ENCODE measurements at regions not wholly inside any gene's neighbourhood (a gene's known extent, or its start where the extent isn't known, plus 50 kb on each side); places are given as distances from the start of the nearest gene placed in this dataset.
A peak's percentile ranks its signal among the peaks of the same experiment; 100 is the strongest.

- H3K36me3 Mint-ChIP-seq: no peaks in the 10 kb centered on the region
These were observed 341.6 kb upstream of the KCND2 start for GRCh38 chr7:119931230-119931824.

GRCh38 chr7:119935418-119936025 is 337.5 kb upstream of the KCND2 start:
- Mint-ChIP-seq H3K4me3 (no peak overlapping the region), H3K27ac (no peak overlapping the region), H3K4me1 (ENCODE audit: unreplicated experiment) (no peaks in the 10 kb centered on the region), H3K9me3 (no peaks in the 10 kb centered on the region), H3K27me3 (peaks cover 5% of the 10 kb centered on the region), H3K36me3 (no peaks in the 10 kb centered on the region)
- peak; percentile 78 for TF ChIP-seq CTCF (conservative IDR thresholded peaks at IDR 0.05)
- DNase-seq (ENCODE audit: extremely low spot score, unreplicated experiment): no peak

More at GRCh38 chr7:119931230-119931824, 341.6 kb upstream of the KCND2 start:
- peaks cover 5% of the 10 kb centered on the region for H3K27me3 Mint-ChIP-seq
- no peak overlapping the region for H3K4me3 Mint-ChIP-seq
- no peak for TF ChIP-seq CTCF (conservative IDR thresholded peaks at IDR 0.05)
- DNase-seq (ENCODE audit: extremely low spot score, unreplicated experiment): no peak
- H3K9me3 Mint-ChIP-seq: no peaks in the 10 kb centered on the region
- H3K4me1 Mint-ChIP-seq (ENCODE audit: unreplicated experiment): no peaks in the 10 kb centered on the region
- H3K27ac Mint-ChIP-seq: no peak overlapping the region

GRCh38 chr7:119936836-119937235 is 336.1 kb upstream of the KCND2 start:
- TF ChIP-seq CTCF (conservative IDR thresholded peaks at IDR 0.05): no peak
- no peak for DNase-seq (ENCODE audit: extremely low spot score, unreplicated experiment)
- H3K9me3 Mint-ChIP-seq: no peaks in the 10 kb centered on the region
- no peaks in the 10 kb centered on the region for H3K36me3 Mint-ChIP-seq
- no peaks in the 10 kb centered on the region for H3K4me1 Mint-ChIP-seq (ENCODE audit: unreplicated experiment)
- peaks cover 5% of the 10 kb centered on the region for H3K27me3 Mint-ChIP-seq
- H3K27ac Mint-ChIP-seq: no peak overlapping the region
- no peak overlapping the region for H3K4me3 Mint-ChIP-seq

GRCh38 chr7:119937745-119938144 is 335.2 kb upstream of the KCND2 start:
- Mint-ChIP-seq H3K27ac (no peak overlapping the region), H3K9me3 (no peaks in the 10 kb centered on the region), H3K4me1 (ENCODE audit: unreplicated experiment) (no peaks in the 10 kb centered on the region), H3K27me3 (peaks cover 5% of the 10 kb centered on the region), H3K4me3 (no peak overlapping the region), H3K36me3 (no peaks in the 10 kb centered on the region)
- no peak for TF ChIP-seq CTCF (conservative IDR thresholded peaks at IDR 0.05)
- DNase-seq (ENCODE audit: extremely low spot score, unreplicated experiment): no peak

GRCh38 chr7:119943942-119944600 is 328.9 kb upstream of the KCND2 start:
- peak; percentile 36 for TF ChIP-seq CTCF (conservative IDR thresholded peaks at IDR 0.05)
- no peak for DNase-seq (ENCODE audit: extremely low spot score, unreplicated experiment)
- Mint-ChIP-seq H3K27ac (no peak overlapping the region), H3K27me3 (no peaks in the 10 kb centered on the region), H3K36me3 (no peaks in the 10 kb centered on the region), H3K9me3 (no peaks in the 10 kb centered on the region), H3K4me3 (no peak overlapping the region), H3K4me1 (ENCODE audit: unreplicated experiment) (no peaks in the 10 kb centered on the region)
